ENCODE measurements at regions not wholly inside any gene's neighbourhood (a gene's known extent, or its start where the extent isn't known, plus 50 kb on each side); places are given as distances from the start of the nearest gene placed in this dataset.

DNA sequence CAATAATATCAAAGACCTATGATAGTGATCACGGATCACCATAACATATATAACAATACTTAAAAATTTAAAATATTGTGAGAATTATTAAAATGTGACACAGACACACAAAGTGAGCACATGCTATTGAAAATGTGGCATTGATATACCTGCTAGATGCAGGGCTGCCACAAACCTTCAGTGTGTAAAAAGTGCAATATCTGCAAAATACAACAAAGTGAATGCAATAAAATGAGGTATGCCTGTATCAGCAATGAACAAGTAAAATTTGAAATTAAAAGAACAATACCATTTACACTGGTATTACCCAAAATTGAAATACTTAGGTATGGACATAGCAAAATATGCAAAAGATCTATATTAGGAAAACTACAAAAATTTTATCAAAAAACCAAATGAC lies 1217.8 kb upstream of the PCDH20 start:
- Histone ChIP-seq H3K4me3 (ENCODE audit: insufficient read depth, low read depth, low read length) (no peak overlapping the region), H2AFZ (ENCODE audit: low read depth, low read length) (no peak overlapping the region), H3K9ac (ENCODE audit: low read length) (no peak overlapping the region), H4K20me1 (ENCODE audit: insufficient read depth, low read length) (no peaks in the 10 kb centered on the region), H3K79me2 (ENCODE audit: insufficient read depth, low read length) (no peaks in the 10 kb centered on the region), H3K27ac (ENCODE audit: low read depth, low read length) (no peak overlapping the region), H3K4me2 (ENCODE audit: low read length) (no peak overlapping the region), H3K36me3 (ENCODE audit: insufficient read depth, low read length) (no peaks in the 10 kb centered on the region), H3K9me3 (ENCODE audit: insufficient read depth, low read depth, low read length) (no peaks in the 10 kb centered on the region), H3K4me1 (ENCODE audit: insufficient read depth, low read length) (no peaks in the 10 kb centered on the region), H3K27me3 (ENCODE audit: insufficient read depth, low read length) (no peaks in the 10 kb centered on the region)
- H3K27ac Mint-ChIP-seq (ENCODE audit: unreplicated experiment) = no peak overlapping the region
- DNase-seq (ENCODE audit: low read depth) (no peak), FAIRE-seq (no peak)
- TF ChIP-seq EZH2 (IDR thresholded peaks at IDR 0.05; ENCODE audit: insufficient read depth, low read length) = no peak
- no peak overlapping the region for H3K4me3 Mint-ChIP-seq (ENCODE audit: unreplicated experiment)
- H3K4me1 Mint-ChIP-seq (ENCODE audit: low read depth, unreplicated experiment) = peaks cover 11% of the 10 kb centered on the region
- no peaks in the 10 kb centered on the region for H3K9me3 Mint-ChIP-seq (ENCODE audit: unreplicated experiment)
- no peaks in the 10 kb centered on the region for H3K36me3 Mint-ChIP-seq (ENCODE audit: low read depth, unreplicated experiment)
- no peaks in the 10 kb centered on the region for H3K27me3 Mint-ChIP-seq (ENCODE audit: low read depth, unreplicated experiment)

- no peak overlapping the region for H3K4me3 Mint-ChIP-seq (ENCODE audit: unreplicated experiment)
- Histone ChIP-seq H3K4me1 (ENCODE audit: insufficient read depth, low read length) (no peaks in the 10 kb centered on the region), H3K27ac (ENCODE audit: low read depth, low read length) (no peak overlapping the region), H3K4me2 (ENCODE audit: low read length) (no peak overlapping the region), H3K9ac (ENCODE audit: low read length) (no peak overlapping the region), H3K27me3 (ENCODE audit: insufficient read depth, low read length) (no peaks in the 10 kb centered on the region), H3K9me3 (ENCODE audit: insufficient read depth, low read depth, low read length) (no peaks in the 10 kb centered on the region), H4K20me1 (ENCODE audit: insufficient read depth, low read length) (no peaks in the 10 kb centered on the region), H3K36me3 (ENCODE audit: insufficient read depth, low read length) (no peaks in the 10 kb centered on the region), H3K4me3 (ENCODE audit: insufficient read depth, low read depth, low read length) (no peak overlapping the region), H2AFZ (ENCODE audit: low read depth, low read length) (no peak overlapping the region), H3K79me2 (ENCODE audit: insufficient read depth, low read length) (no peaks in the 10 kb centered on the region)
- TF ChIP-seq, protein P1, sequence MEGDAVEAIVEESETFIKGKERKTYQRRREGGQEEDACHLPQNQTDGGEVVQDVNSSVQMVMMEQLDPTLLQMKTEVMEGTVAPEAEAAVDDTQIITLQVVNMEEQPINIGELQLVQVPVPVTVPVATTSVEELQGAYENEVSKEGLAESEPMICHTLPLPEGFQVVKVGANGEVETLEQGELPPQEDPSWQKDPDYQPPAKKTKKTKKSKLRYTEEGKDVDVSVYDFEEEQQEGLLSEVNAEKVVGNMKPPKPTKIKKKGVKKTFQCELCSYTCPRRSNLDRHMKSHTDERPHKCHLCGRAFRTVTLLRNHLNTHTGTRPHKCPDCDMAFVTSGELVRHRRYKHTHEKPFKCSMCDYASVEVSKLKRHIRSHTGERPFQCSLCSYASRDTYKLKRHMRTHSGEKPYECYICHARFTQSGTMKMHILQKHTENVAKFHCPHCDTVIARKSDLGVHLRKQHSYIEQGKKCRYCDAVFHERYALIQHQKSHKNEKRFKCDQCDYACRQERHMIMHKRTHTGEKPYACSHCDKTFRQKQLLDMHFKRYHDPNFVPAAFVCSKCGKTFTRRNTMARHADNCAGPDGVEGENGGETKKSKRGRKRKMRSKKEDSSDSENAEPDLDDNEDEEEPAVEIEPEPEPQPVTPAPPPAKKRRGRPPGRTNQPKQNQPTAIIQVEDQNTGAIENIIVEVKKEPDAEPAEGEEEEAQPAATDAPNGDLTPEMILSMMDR (IDR thresholded peaks at IDR 0.05; ENCODE audit: insufficient read depth, low read depth, low read length) = no peak
- no peak for TF ChIP-seq EZH2 (IDR thresholded peaks at IDR 0.05; ENCODE audit: insufficient read depth, low read length)
- peaks cover 4% of the 10 kb centered on the region for H3K9me3 Mint-ChIP-seq (ENCODE audit: unreplicated experiment)
- peaks cover 8% of the 10 kb centered on the region for H3K4me1 Mint-ChIP-seq (ENCODE audit: low read depth, unreplicated experiment)
- H3K36me3 Mint-ChIP-seq (ENCODE audit: low read depth, unreplicated experiment) = no peaks in the 10 kb centered on the region
- no peak for DNase-seq (ENCODE audit: low read depth)
- H3K27me3 Mint-ChIP-seq (ENCODE audit: low read depth, unreplicated experiment) = no peaks in the 10 kb centered on the region
- no peak for FAIRE-seq
- no peak overlapping the region for H3K27ac Mint-ChIP-seq (ENCODE audit: unreplicated experiment)
These were observed 1216.0 kb upstream of the PCDH20 start for GRCh38 chr13:62631619-62632018.

DNA sequence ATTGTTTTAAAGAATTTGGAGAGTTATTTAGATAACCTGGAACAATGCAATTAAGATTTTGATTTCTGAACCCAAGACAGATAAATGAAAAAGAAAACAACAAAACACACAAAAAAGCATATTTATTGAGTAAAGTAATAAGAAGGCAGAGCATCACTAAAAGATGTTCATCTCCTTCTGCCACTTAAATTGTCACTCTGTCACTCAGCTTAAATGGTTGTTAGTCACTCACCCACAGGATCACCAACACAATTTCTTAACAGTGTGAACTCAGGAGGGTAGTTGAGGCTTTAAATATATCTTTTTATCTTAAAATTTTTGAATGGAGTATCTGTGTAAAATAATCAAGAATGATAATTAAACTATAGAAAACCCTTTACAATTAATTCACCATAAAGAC lies 1215.5 kb upstream of the PCDH20 start:
- H3K4me3 ChIP-seq (ENCODE audit: insufficient read depth, low read depth, low read length) = no peak overlapping the region
- no peaks in the 10 kb centered on the region for H3K36me3 ChIP-seq (ENCODE audit: insufficient read depth, low read length)
- Mint-ChIP-seq H3K9me3 (ENCODE audit: unreplicated experiment) (peaks cover 4% of the 10 kb centered on the region), H3K4me1 (ENCODE audit: low read depth, unreplicated experiment) (peaks cover 8% of the 10 kb centered on the region), H3K4me3 (ENCODE audit: unreplicated experiment) (no peak overlapping the region), H3K27me3 (ENCODE audit: low read depth, unreplicated experiment) (no peaks in the 10 kb centered on the region), H3K27ac (ENCODE audit: unreplicated experiment) (no peak overlapping the region), H3K36me3 (ENCODE audit: low read depth, unreplicated experiment) (no peaks in the 10 kb centered on the region)
- H3K27ac ChIP-seq (ENCODE audit: low read depth, low read length) = no peak overlapping the region
- H2AFZ ChIP-seq (ENCODE audit: low read depth, low read length) = no peak overlapping the region
- H3K79me2 ChIP-seq (ENCODE audit: insufficient read depth, low read length) = no peaks in the 10 kb centered on the region
- FAIRE-seq = no peak
- no peaks in the 10 kb centered on the region for H3K4me1 ChIP-seq (ENCODE audit: insufficient read depth, low read length)
- TF ChIP-seq EZH2 (IDR thresholded peaks at IDR 0.05; ENCODE audit: insufficient read depth, low read length) = no peak
- TF ChIP-seq, protein P1 (IDR thresholded peaks at IDR 0.05; ENCODE audit: insufficient read depth, low read depth, low read length) = no peak
- DNase-seq (ENCODE audit: low read depth) = no peak
- no peaks in the 10 kb centered on the region for H3K9me3 ChIP-seq (ENCODE audit: insufficient read depth, low read depth, low read length)
- H4K20me1 ChIP-seq (ENCODE audit: insufficient read depth, low read length) = no peaks in the 10 kb centered on the region
- no peaks in the 10 kb centered on the region for H3K27me3 ChIP-seq (ENCODE audit: insufficient read depth, low read length)
- no peak overlapping the region for H3K9ac ChIP-seq (ENCODE audit: low read length)
- no peak overlapping the region for H3K4me2 ChIP-seq (ENCODE audit: low read length)

Measured in astrocyte (in vitro differentiated cells and primary cell).